GM23338 (cell line): ENCODE measurements at regions not wholly inside any gene's neighbourhood (a gene's known extent, or its start where the extent isn't known, plus 50 kb on each side); places are given as distances from the start of the nearest gene placed in this dataset.

ENCODE experiments used
- ATAC-seq: fragments of 200-7000 bp; cut with Tn5 transposase; 3 replicates; pipeline ENCODE4 v1.9.1; 2020
- DNase-seq: peaks from one replicate; pipeline ENCODE4 v3.0.0-alpha.2; 2015; ENCODE audit warnings: low spot score
- H2AFZ ChIP-seq: fragments of 200-600 bp; sonication (generic); 2 replicates; pipeline ENCODE4 v1.8.0; 2016; ENCODE audit warnings: antibody characterized with exemption, mild to moderate bottlenecking, moderate library complexity
- H3F3A ChIP-seq: fragments of 200-600 bp; sonication (generic); replicated peaks from 2 replicates; pipeline ENCODE4 v1.8.0; 2017; ENCODE audit warnings: antibody characterized with exemption, mixed run types, low read depth
- H3K27ac ChIP-seq: fragments of 200-600 bp; sonication (generic); 2 replicates; pipeline ENCODE4 v1.6.1; 2016; ENCODE audit warnings: low read depth
- H3K27me3 ChIP-seq: fragments of 200-600 bp; sonication (generic); 2 replicates; pipeline ENCODE4 v1.8.0; 2016; ENCODE audit warnings: mild to moderate bottlenecking, mixed run types, moderate library complexity; ENCODE audit not compliant: insufficient read depth
- H3K36me3 ChIP-seq: fragments of 200-600 bp; sonication (generic); 2 replicates; pipeline ENCODE4 v1.8.0; 2016; ENCODE audit warnings: mild to moderate bottlenecking; ENCODE audit not compliant: insufficient read depth
- H3K4me1 ChIP-seq: fragments of 200-600 bp; sonication (generic); 2 replicates; pipeline ENCODE4 v1.8.0; 2016; ENCODE audit warnings: mild to moderate bottlenecking, moderate library complexity; ENCODE audit not compliant: insufficient read depth
- H3K4me2 ChIP-seq: fragments of 200-600 bp; sonication (generic); 2 replicates; pipeline ENCODE4 v1.7.1; 2017; ENCODE audit warnings: mixed run types
- H3K4me3 ChIP-seq: fragments of 200-600 bp; sonication (generic); 2 replicates; pipeline ENCODE4 v1.6.1; 2016; ENCODE audit warnings: mixed run types
- H3K79me2 ChIP-seq: fragments of 200-600 bp; sonication (generic); replicated peaks from 2 replicates; pipeline ENCODE4 v1.8.0; 2017; ENCODE audit warnings: mild to moderate bottlenecking; ENCODE audit not compliant: insufficient read depth
- H3K9me2 ChIP-seq: fragments of 200-600 bp; sonication (generic); 2 replicates; pipeline ENCODE4 v1.8.0; 2017; ENCODE audit not compliant: insufficient read depth
- H4K20me1 ChIP-seq: fragments of 200-600 bp; sonication (generic); replicated peaks from 2 replicates; pipeline ENCODE4 v1.8.0; 2017; ENCODE audit warnings: mild to moderate bottlenecking; ENCODE audit not compliant: insufficient read depth
- H3K27ac Mint-ChIP-seq: 2 replicates; pipeline ENCODE4 v1.8.0; 2020; ENCODE audit warnings: inconsistent platforms, mild to moderate bottlenecking, moderate library complexity, mixed read lengths
- H3K27me3 Mint-ChIP-seq: 3 replicates; pipeline ENCODE4 v1.8.0; 2022; ENCODE audit warnings: low read depth, mild to moderate bottlenecking, moderate library complexity, mixed read lengths, inconsistent platforms; ENCODE audit not compliant: insufficient read depth, poor library complexity
- H3K36me3 Mint-ChIP-seq: 3 replicates; pipeline ENCODE4 v1.8.0; 2021; ENCODE audit warnings: low read depth, mild to moderate bottlenecking, inconsistent platforms, moderate library complexity, mixed read lengths
- H3K4me1 Mint-ChIP-seq: 3 replicates; pipeline ENCODE4 v1.8.0; 2020; ENCODE audit warnings: mild to moderate bottlenecking, inconsistent platforms, mixed read lengths
- H3K4me3 Mint-ChIP-seq: 3 replicates; pipeline ENCODE4 v1.8.0; 2021; ENCODE audit warnings: moderate library complexity, mild to moderate bottlenecking, inconsistent platforms, mixed read lengths
- H3K9me3 Mint-ChIP-seq: 3 replicates; pipeline ENCODE4 v1.8.0; 2020; ENCODE audit warnings: moderate library complexity, mild to moderate bottlenecking, inconsistent platforms, mixed read lengths
- CREB1 ChIP-seq: fragments of 250-450 bp; sonication (Bioruptor Pico); IDR thresholded peaks from 2 replicates; pipeline ENCODE4 v1.5.0; 2020; ENCODE audit warnings: low read depth, mild to moderate bottlenecking, moderate library complexity
- EZH2 ChIP-seq: fragments of 200-600 bp; sonication (generic); IDR thresholded peaks from one replicate; pipeline ENCODE4 v1.8.0; 2017; ENCODE audit warnings: antibody characterized with exemption, mild to moderate bottlenecking, low read depth; ENCODE audit not compliant: unreplicated experiment
- POLR2AphosphoS5 ChIP-seq: IDR thresholded peaks from 2 replicates; pipeline ENCODE4 v1.6.1; 2016; ENCODE audit warnings: antibody characterized with exemption, low read depth
- REST ChIP-seq: IDR thresholded peaks from one replicate; pipeline ENCODE4 v1.6.1; 2018; ENCODE audit warnings: antibody characterized with exemption; ENCODE audit not compliant: unreplicated experiment
- ZNF114 ChIP-seq: fragments of 250-450 bp; sonication (Bioruptor Pico); IDR thresholded peaks from 2 replicates; pipeline ENCODE4 v1.5.0; 2020; ENCODE audit warnings: mild to moderate bottlenecking, moderate library complexity
- ZNF331 ChIP-seq: fragments of 250-450 bp; sonication (Bioruptor Pico); IDR thresholded peaks from 2 replicates; pipeline ENCODE4 v1.5.0; 2020; ENCODE audit warnings: low read depth, mild to moderate bottlenecking, moderate library complexity
- TF ChIP-seq, protein P1 (sequence below): IDR thresholded peaks from 2 replicates; pipeline ENCODE4 v1.6.1; 2016; ENCODE audit warnings: antibody characterized with exemption

- TF ChIP-seq, protein P1, sequence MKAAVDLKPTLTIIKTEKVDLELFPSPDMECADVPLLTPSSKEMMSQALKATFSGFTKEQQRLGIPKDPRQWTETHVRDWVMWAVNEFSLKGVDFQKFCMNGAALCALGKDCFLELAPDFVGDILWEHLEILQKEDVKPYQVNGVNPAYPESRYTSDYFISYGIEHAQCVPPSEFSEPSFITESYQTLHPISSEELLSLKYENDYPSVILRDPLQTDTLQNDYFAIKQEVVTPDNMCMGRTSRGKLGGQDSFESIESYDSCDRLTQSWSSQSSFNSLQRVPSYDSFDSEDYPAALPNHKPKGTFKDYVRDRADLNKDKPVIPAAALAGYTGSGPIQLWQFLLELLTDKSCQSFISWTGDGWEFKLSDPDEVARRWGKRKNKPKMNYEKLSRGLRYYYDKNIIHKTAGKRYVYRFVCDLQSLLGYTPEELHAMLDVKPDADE: no peak
- no peak for TF ChIP-seq EZH2
Measured at GRCh38 chr7:57641521-57642067, 191.6 kb downstream of the ZNF716 start (continued).

GRCh38 chr7:57642730-57643129, 192.8 kb downstream of the ZNF716 start:
- ATAC-seq: no peak
- H3K9me2 ChIP-seq: no peaks in the 10 kb centered on the region
- H2AFZ ChIP-seq: no peak overlapping the region
- H3K4me1 ChIP-seq: no peaks in the 10 kb centered on the region
- no peaks in the 10 kb centered on the region for H3K36me3 ChIP-seq
- no peak overlapping the region for H3K27ac ChIP-seq
- H3K27me3 Mint-ChIP-seq: peaks cover 4% of the 10 kb centered on the region
- H3K4me3 ChIP-seq: no peak overlapping the region
- H3K9me3 Mint-ChIP-seq: peaks cover 93% of the 10 kb centered on the region
- H3K36me3 Mint-ChIP-seq: peaks cover 49% of the 10 kb centered on the region
- no peaks in the 10 kb centered on the region for H3K27me3 ChIP-seq
- no peaks in the 10 kb centered on the region for H3F3A ChIP-seq
- no peak overlapping the region for H3K4me3 Mint-ChIP-seq
- H3K4me2 ChIP-seq: no peak overlapping the region
- no peak for TF ChIP-seq CREB1 (CRISPR knock-in tag)
- H4K20me1 ChIP-seq: no peaks in the 10 kb centered on the region
- H3K79me2 ChIP-seq: no peaks in the 10 kb centered on the region
- DNase-seq: no peak
- no peak overlapping the region for H3K27ac Mint-ChIP-seq
- H3K4me1 Mint-ChIP-seq: no peaks in the 10 kb centered on the region

- peaks cover 9% of the 10 kb centered on the region for H3K27me3 Mint-ChIP-seq
Measured at GRCh38 chr7:57646219-57646900, 196.4 kb downstream of the ZNF716 start.

More at GRCh38 chr7:57646219-57646900, 196.4 kb downstream of the ZNF716 start:
- ATAC-seq: no peak
- Mint-ChIP-seq H3K9me3 (peaks cover 98% of the 10 kb centered on the region), H3K27ac (no peak overlapping the region), H3K4me1 (no peaks in the 10 kb centered on the region; the same call in 2 of the 3 replicates), H3K4me3 (no peak overlapping the region), H3K36me3 (peaks cover 59% of the 10 kb centered on the region)
- Histone ChIP-seq H3K27ac (no peak overlapping the region), H3K4me3 (no peak overlapping the region), H3K36me3 (no peaks in the 10 kb centered on the region), H2AFZ (no peak overlapping the region), H3F3A (no peaks in the 10 kb centered on the region), H4K20me1 (no peaks in the 10 kb centered on the region), H3K4me1 (no peaks in the 10 kb centered on the region), H3K79me2 (no peaks in the 10 kb centered on the region), H3K4me2 (no peak overlapping the region), H3K27me3 (no peaks in the 10 kb centered on the region), H3K9me2 (no peaks in the 10 kb centered on the region)
- TF ChIP-seq REST (no peak), POLR2AphosphoS5 (no peak), ZNF331 (CRISPR knock-in tag) (no peak), ZNF114 (CRISPR knock-in tag) (no peak)
- DNase-seq: no peak
